NB4 (cell line): ENCODE measurements at regions not wholly inside any gene's neighbourhood (a gene's known extent, or its start where the extent isn't known, plus 50 kb on each side); places are given as distances from the start of the nearest gene placed in this dataset.

Experiments used
- DNase-seq: peaks from one replicate; pipeline ENCODE4 v3.0.0; 2010; ENCODE audit warnings: low read depth
- H3K4me3 ChIP-seq: one replicate; pipeline ENCODE4 v1.5.1; 2011; ENCODE audit warnings: mild to moderate bottlenecking, low read depth, low read length, moderate library complexity
- CTCF ChIP-seq: IDR thresholded peaks from one replicate; pipeline ENCODE4 v1.5.1; 2012; ENCODE audit warnings: low read depth, low read length
- MAX ChIP-seq: IDR thresholded peaks from 2 replicates; pipeline ENCODE4 v1.6.1; 2011; ENCODE audit warnings: low read depth, low read length
- MYC ChIP-seq: IDR thresholded peaks from 2 replicates; pipeline ENCODE4 v1.6.1; 2011; ENCODE audit warnings: low read depth, low read length
- POLR2A ChIP-seq: IDR thresholded peaks from 2 replicates; pipeline ENCODE4 v1.6.1; 2011; ENCODE audit warnings: mild to moderate bottlenecking; ENCODE audit not compliant: insufficient read length; ENCODE audit errors: extremely low read depth

GRCh38 chr13:85500696-85501256 lies 298.4 kb downstream of the SLITRK6 start:
- no peak for TF ChIP-seq CTCF
- TF ChIP-seq POLR2A, result no peak
- TF ChIP-seq MAX, result no peak
- TF ChIP-seq MYC, result no peak
- DNase-seq, result no peak
- no peak overlapping the region for H3K4me3 ChIP-seq

- no peak overlapping the region for H3K4me3 ChIP-seq
- no peak for DNase-seq
- TF ChIP-seq POLR2A (no peak), MYC (no peak), CTCF (no peak), MAX (no peak)
These were observed 300.4 kb downstream of the SLITRK6 start for GRCh38 chr13:85498774-85499173.

GRCh38 chr13:85497652-85498051 lies 301.6 kb downstream of the SLITRK6 start:
- DNase-seq, result no peak
- TF ChIP-seq MAX, result no peak
- TF ChIP-seq CTCF, result no peak
- no peak for TF ChIP-seq POLR2A
- no peak for TF ChIP-seq MYC
- no peak overlapping the region for H3K4me3 ChIP-seq

- TF ChIP-seq CTCF, result no peak
- TF ChIP-seq MYC, result no peak
- no peak for TF ChIP-seq POLR2A
- TF ChIP-seq MAX, result no peak
- DNase-seq, result no peak
- H3K4me3 ChIP-seq, result no peak overlapping the region
These were observed 306.9 kb downstream of the SLITRK6 start for GRCh38 chr13:85492283-85492682.

GRCh38 chr13:85486663-85487062 lies 312.6 kb downstream of the SLITRK6 start:
- DNase-seq, result no peak
- TF ChIP-seq CTCF, result no peak
- no peak for TF ChIP-seq MYC
- TF ChIP-seq POLR2A, result no peak
- no peak for TF ChIP-seq MAX
- H3K4me3 ChIP-seq, result no peak overlapping the region
